ENCODE measurements at regions not wholly inside any gene's neighbourhood (a gene's known extent, or its start where the extent isn't known, plus 50 kb on each side); places are given as distances from the start of the nearest gene placed in this dataset.

- TF ChIP-seq FOS (IDR thresholded peaks at IDR 0.05; ENCODE audit: borderline replicate concordance, extremely low read depth, insufficient read length), result no peak
Observed at GRCh38 chr1:87398641-87399040, 70.0 kb downstream of the LMO4 start (continued).

GRCh38 chr1:87399264-87399663, 70.6 kb downstream of the LMO4 start:
- WGBS (ENCODE audit: insufficient coverage, insufficient replicate concordance, low lambda C conversion rate, missing lambda C conversion rate), result 60% methylated on average over 2 of the region's 2 CpGs
- Histone ChIP-seq H3K4me3 (no peak overlapping the region), H2AFZ (ENCODE audit: control insufficient read depth, low read depth, low read length) (no peak overlapping the region), H3K4me1 (ENCODE audit: control insufficient read depth, insufficient read depth, low read length) (peaks cover 6% of the 10 kb centered on the region), H4K20me1 (ENCODE audit: control insufficient read depth, insufficient read depth) (no peaks in the 10 kb centered on the region), H3K4me2 (ENCODE audit: control insufficient read depth, insufficient read depth) (no peak overlapping the region), H3K79me2 (ENCODE audit: control insufficient read depth, insufficient read depth, low read length) (no peaks in the 10 kb centered on the region), H3K36me3 (ENCODE audit: control insufficient read depth in 2 of 2, insufficient read depth in 2 of 2, low read length in 1 of 2) (no peaks in the 10 kb centered on the region), H3K27me3 (replicated peaks in 1 of 2; ENCODE audit: control insufficient read depth in 2 of 2, insufficient read depth in 2 of 2, low read length in 1 of 2) (0 out of 4 replicates have a peak, but pooled peaks cover 0 to 2% of the 10 kb centered on the region in 2 experiments), H3K9me3 (replicated peaks; ENCODE audit: control insufficient read depth, insufficient read depth, low read length) (no peaks in the 10 kb centered on the region), H3K9ac (ENCODE audit: control insufficient read depth, insufficient read depth, low read length) (no peak overlapping the region), H3K27ac (ENCODE audit: control insufficient read depth, insufficient read depth) (no peak overlapping the region)
- CTCF ChIA-PET, result no interaction called here
- FAIRE-seq, result no peak
- intact Hi-C loops (cut with micrococcal nuclease; ENCODE audit: unreplicated experiment) (no loop called here), in situ Hi-C loops (cut with MboI) (no loop called here)
- SMC1A ChIA-PET (ENCODE audit: uncharacterized antibody, unreplicated experiment), result no interaction called here
- no TSS peak for BruUV-seq (replicated peaks)
- POLR2A ChIA-PET, result no interaction called here
- no peak for ATAC-seq
- RAD21 ChIA-PET (ENCODE audit: unreplicated experiment), result no interaction called here
- no peak for DNase-seq (ENCODE audit: low read depth, low spot score)
- TF ChIP-seq DPF2 (IDR thresholded peaks at IDR 0.05) (no peak), YY1 (IDR thresholded peaks at IDR 0.05; ENCODE audit: low read depth, low read length) (no peak), MEF2B (IDR thresholded peaks at IDR 0.05; ENCODE audit: partially characterized antibody, poor library complexity, severe bottlenecking) (no peak), ZNF217 (IDR thresholded peaks at IDR 0.05) (no peak), ZSCAN29 (IDR thresholded peaks at IDR 0.05) (no peak), MTA2 (IDR thresholded peaks at IDR 0.05; ENCODE audit: low read depth) (no peak), TCF12 (IDR thresholded peaks at IDR 0.05; ENCODE audit: low read depth, low read length) (no peak), ASH2L (IDR thresholded peaks at IDR 0.05; ENCODE audit: borderline replicate concordance, low read depth) (no peak), BMI1 (IDR thresholded peaks at IDR 0.05; ENCODE audit: borderline replicate concordance) (no peak), SKIL (IDR thresholded peaks at IDR 0.05; ENCODE audit: low read depth, poor library complexity, severe bottlenecking) (no peak), SREBF1 (IDR thresholded peaks at IDR 0.05; ENCODE audit: low read length) (no peak), POU2F2 (IDR thresholded peaks at IDR 0.05; ENCODE audit: borderline replicate concordance, low read depth, low read length) (no peak), ELK1 (IDR thresholded peaks at IDR 0.05; ENCODE audit: low read depth, low read length) (no peak), SIX5 (IDR thresholded peaks at IDR 0.05; ENCODE audit: low read depth, low read length, severe bottlenecking) (no peak), ZBED1 (IDR thresholded peaks at IDR 0.05; ENCODE audit: borderline replicate concordance) (no peak), BCLAF1 (IDR thresholded peaks at IDR 0.05) (no peak), BACH1 (IDR thresholded peaks at IDR 0.05; ENCODE audit: borderline replicate concordance) (no peak), RAD51 (IDR thresholded peaks at IDR 0.05) (no peak), RCOR1 (conservative IDR thresholded peaks at IDR 0.05; ENCODE audit: low read depth, low read length) (no peak)

Data from GM12878 (cell line).